GM12874 (cell line): ENCODE measurements at regions not wholly inside any gene's neighbourhood (a gene's known extent, or its start where the extent isn't known, plus 50 kb on each side); places are given as distances from the start of the nearest gene placed in this dataset.

ENCODE experiments used
- TF ChIP-seq, protein P1 (sequence below): IDR thresholded peaks from 2 replicates; pipeline ENCODE4 v1.5.1; 2011; ENCODE audit warnings: low read depth, mild to moderate bottlenecking, control low read depth, low read length, moderate library complexity; ENCODE audit not compliant: insufficient read depth

DNA sequence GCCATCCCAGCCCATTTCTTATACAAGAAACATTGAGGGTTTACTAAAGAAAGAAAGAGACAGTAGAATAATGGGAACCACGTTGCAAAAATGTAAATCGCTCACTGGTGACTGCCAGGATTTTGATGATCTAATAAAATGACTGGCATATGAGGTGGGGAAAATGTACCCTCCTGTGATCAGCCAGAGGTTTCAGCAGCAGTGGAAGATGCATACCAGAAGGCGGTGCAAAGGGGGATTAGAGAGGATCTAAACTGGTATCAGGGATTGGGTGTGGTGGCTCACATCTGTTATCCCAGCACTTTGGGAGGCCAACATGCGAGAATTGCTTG is 60.8 kb upstream of the DDR1 start:
- TF ChIP-seq, protein P1, sequence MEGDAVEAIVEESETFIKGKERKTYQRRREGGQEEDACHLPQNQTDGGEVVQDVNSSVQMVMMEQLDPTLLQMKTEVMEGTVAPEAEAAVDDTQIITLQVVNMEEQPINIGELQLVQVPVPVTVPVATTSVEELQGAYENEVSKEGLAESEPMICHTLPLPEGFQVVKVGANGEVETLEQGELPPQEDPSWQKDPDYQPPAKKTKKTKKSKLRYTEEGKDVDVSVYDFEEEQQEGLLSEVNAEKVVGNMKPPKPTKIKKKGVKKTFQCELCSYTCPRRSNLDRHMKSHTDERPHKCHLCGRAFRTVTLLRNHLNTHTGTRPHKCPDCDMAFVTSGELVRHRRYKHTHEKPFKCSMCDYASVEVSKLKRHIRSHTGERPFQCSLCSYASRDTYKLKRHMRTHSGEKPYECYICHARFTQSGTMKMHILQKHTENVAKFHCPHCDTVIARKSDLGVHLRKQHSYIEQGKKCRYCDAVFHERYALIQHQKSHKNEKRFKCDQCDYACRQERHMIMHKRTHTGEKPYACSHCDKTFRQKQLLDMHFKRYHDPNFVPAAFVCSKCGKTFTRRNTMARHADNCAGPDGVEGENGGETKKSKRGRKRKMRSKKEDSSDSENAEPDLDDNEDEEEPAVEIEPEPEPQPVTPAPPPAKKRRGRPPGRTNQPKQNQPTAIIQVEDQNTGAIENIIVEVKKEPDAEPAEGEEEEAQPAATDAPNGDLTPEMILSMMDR: no peak

DNA sequence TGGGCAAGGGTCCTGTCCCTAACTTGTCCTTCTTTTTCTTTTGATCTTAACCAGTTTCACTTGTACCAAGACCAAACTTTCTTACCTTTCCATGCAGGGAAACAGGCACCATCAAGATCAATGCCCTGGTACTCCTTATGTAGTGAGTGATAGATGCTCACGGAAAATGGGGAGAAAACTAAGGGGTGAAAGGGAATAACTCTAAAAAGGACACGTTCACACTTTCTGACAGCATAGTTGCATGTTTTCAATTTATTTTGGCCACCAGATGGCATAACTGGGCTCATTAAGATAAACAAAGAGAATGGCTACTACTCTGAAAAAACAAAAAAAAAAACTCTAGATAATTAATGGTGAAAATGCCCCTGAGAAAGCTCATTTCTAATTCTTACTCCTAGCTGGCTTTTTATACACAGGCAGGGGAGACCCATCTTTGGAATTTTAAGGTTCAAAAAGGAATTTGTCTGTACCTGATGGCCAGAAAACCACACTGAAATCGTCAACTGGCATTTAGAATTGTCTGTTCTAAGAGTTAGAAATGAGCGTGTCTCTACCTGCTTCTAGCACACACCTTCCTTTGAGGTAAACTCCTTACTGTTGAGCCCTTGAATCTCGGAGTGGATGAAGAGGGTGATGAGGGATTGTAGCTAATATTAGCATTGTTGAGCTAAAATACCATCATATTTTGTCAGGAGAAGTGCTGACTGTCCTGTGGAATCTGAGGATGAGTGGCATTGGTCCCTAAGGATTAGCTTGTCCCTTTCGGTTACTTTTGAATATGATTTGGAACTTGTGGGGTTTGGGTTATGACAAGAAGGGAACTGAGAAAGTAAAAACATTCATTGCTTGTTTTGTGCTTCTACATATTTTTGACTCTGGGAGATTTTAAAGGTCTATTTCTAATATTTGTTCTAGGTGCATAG is 62.2 kb upstream of the DDR1 start:
- TF ChIP-seq, protein P1: peak; percentile 39; the same call in 1 of the 2 replicates

DNA sequence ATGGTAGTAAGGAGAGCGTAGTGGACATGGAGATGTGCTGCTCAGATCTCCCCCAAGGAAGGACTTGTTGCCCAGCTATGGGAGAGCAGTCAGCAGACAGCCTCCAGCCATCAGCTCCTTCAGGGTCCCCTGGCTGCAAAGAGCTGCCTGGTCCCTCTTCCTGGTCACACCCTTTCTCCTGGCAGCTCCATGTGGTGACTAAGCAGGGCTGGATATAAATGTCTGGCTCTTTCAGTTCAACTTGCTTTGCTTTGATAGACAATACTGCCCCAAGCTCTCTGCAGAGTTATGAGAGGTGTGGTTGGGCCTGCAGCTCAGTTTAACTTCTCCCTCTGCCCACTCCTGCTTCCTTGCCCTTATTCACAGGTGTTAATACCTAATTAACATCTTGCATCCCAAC is 64.1 kb upstream of the DDR1 start:
- TF ChIP-seq, protein P1: no peak

DNA sequence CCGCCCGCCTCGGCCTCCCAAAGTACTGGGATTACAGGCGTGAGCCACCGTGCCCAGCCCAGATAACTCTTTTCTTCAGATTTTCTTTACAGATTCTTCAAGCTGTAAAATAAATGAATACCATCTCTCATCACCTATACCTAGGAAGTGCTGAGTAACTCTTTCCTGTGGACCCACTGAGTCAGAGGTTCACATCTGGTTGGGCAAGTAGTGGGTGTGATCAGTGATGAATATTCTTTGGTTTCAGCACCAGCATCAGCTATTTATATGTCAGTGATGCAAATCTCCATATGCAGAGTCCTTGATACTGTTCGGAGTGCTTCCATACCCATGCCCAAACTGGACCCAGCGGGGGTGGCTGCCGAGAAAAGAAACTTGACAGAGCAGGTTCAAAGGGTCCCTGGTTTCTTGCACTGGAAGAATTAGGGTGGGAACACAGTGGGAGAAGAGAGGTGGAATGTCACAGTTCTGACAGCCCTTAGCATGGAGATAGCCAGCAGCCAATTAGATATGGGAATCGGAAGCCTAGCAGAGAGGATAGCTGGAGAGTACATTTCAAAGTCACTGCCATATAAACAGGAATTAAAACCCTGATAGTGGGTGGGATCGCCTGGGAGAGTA is 64.9 kb upstream of the DDR1 start:
- TF ChIP-seq, protein P1: no peak

DNA sequence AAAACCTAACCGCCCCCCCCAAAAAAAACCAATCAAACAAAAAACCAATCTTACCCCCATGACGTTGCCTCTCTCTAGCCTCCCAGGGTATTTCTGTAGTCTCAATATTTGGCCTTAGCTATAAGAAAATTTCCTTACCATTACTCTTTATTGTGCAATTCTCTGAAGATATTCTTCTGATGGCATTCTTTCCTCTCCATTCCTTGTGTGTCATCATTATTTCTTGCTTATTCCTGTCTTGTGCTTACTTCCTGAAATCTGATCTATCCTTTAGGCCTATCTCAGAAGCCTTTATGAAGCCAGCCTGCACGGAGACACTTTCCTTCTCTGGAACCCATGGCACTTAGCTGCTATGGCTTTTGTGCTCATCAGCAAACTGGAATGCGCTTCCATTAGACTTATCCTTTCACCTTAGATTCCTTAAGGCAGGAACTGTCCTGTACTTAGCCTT is 65.9 kb upstream of the DDR1 start:
- TF ChIP-seq, protein P1: no peak

DNA sequence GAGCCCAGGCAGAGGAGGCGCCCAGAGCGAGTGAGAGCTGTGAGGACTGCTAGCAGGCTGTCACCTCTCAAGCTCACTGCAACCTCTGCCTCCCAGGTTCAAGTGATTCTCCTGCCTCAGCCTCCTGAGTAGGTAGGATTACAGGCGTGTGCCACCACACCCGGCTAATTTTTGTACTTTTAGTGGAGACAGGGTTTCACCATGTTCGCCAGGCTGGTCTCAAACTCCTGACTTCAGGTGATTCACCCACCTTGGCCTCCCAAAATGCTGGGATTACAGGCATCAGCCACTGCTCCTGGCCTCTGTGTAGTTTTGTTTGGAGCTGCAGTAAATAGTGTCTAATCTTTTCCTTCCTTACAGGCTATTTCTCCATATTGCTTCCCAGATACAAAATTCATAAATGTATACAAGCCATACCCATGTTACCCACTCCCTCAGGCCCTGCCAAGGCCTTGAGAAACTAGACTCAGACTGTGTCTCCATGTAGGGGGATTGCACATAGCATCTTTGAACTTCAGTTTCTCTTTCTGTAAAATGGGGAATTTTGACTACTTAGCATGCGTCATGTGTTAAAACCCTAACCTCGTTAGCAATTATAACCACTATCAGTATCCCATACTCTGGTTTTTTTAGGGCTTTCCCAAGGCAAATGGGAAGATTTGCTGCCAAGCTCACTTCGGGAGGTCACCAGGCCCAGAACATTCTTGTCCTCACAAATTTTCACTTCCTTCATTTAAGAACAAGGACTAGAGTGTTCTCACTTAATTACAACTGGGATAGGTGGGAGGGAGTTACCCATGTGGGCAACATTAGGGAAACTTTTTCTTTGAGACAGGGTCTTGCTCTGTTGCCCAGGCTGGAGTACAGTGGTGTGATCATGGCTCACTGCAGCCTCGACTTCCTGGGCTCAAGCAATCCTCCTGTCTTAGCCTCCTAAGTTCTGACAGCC is 67.3 kb upstream of the DDR1 start:
- TF ChIP-seq, protein P1: no peak
